Body of pancreas (tissue), 4 donors: ENCODE measurements at regions not wholly inside any gene's neighbourhood (a gene's known extent, or its start where the extent isn't known, plus 50 kb on each side); places are given as distances from the start of the nearest gene placed in this dataset.

ENCODE experiments used
- CTCF ChIP-seq, 7 experiments: fragments of 450-650 bp in 4 of 7; fragments of 200-600 bp in 3 of 7; sonication (generic) in 3 of 7; IDR thresholded peaks; one replicate each; pipeline ENCODE4 v1.5.1; 2016 to 2019; ENCODE audit warnings: antibody characterized with exemption in 7 of 7
- POLR2A ChIP-seq, 3 donors: fragments of 450-650 bp; IDR thresholded peaks; one replicate each; pipeline ENCODE4 v1.6.1; 2016; ENCODE audit warnings: antibody characterized with exemption in 3 of 3, mild to moderate bottlenecking in 2 of 3

- TF ChIP-seq POLR2A (IDR thresholded peaks at IDR 0.05) (no peak), CTCF (IDR thresholded peaks at IDR 0.05) (no peak)
Measured at GRCh38 chr12:11500188-11500860, 105.0 kb upstream of the PRB2 start.
